ENCODE measurements at regions not wholly inside any gene's neighbourhood (a gene's known extent, or its start where the extent isn't known, plus 50 kb on each side); places are given as distances from the start of the nearest gene placed in this dataset.
"Not testable (repeated sequence)": the region's sequence is repeated elsewhere in the genome, so short reads cannot be mapped to it uniquely, and the experiment has no call there.

- TF ChIP-seq SUZ12 (IDR thresholded peaks at IDR 0.05; ENCODE audit: extremely low read depth, insufficient read depth, insufficient read length); YY1 (IDR thresholded peaks at IDR 0.05; ENCODE audit: insufficient read depth, insufficient read length): not testable (repeated sequence)
Measured at GRCh38 chr9:101807879-101808278, 69.4 kb upstream of the GRIN3A start.

Data from NT2/D1 (cell line).